H1 (cell line): ENCODE measurements at regions not wholly inside any gene's neighbourhood (a gene's known extent, or its start where the extent isn't known, plus 50 kb on each side); places are given as distances from the start of the nearest gene placed in this dataset.

Source experiments
- CTCF ChIA-PET: fragments of 300-600 bp; sonication (Branson Sonifier 250); formaldehyde crosslinking; loops from one replicate; lab custom pipeline; 2021; ENCODE audit not compliant: partially characterized antibody; lab: Charles Lee
- POLR2A ChIA-PET: fragments of 300-600 bp; sonication (Branson Sonifier 250); formaldehyde crosslinking; loops from one replicate; lab custom pipeline; 2021; ENCODE audit warnings: inconsistent platforms; ENCODE audit not compliant: partially characterized antibody; lab: Charles Lee
- DNase-seq, 2 experiments: peaks; one replicate each; pipeline versions ENCODE4 v3.0.0 to v3.0.0-alpha.2; 2010 to 2022; ENCODE audit warnings: low spot score in 2 of 2, low read depth in 1 of 2, mixed read lengths in 1 of 2
- FAIRE-seq: peaks from 2 replicates; lab custom pipeline; 2011; peaks lifted over from hg19 to GRCh38; lab: Jason Lieb, UNC
- H2AFZ ChIP-seq: 2 replicates; pipeline ENCODE4 v1.8.1; 2012; ENCODE audit warnings: low read length, inconsistent platforms
- H2AK5ac ChIP-seq: 2 replicates; pipeline ENCODE4 v1.6.1; 2013; ENCODE audit warnings: low read depth, low read length
- H2BK120ac ChIP-seq: replicated peaks from 2 replicates; pipeline ENCODE3; 2013; ENCODE audit warnings: low read depth, low read length, inconsistent platforms
- H2BK12ac ChIP-seq: 2 replicates; pipeline ENCODE4 v1.6.1; 2013; ENCODE audit warnings: low read depth, low read length
- H2BK15ac ChIP-seq: 2 replicates; pipeline ENCODE4 v1.6.1; 2013; ENCODE audit warnings: low read length
- H2BK20ac ChIP-seq: 2 replicates; pipeline ENCODE4 v1.6.1; 2013; ENCODE audit warnings: low read length
- H2BK5ac ChIP-seq: 2 replicates; pipeline ENCODE4 v1.6.1; 2013; ENCODE audit warnings: low read depth, low read length
- H3K14ac ChIP-seq: 2 replicates; pipeline ENCODE4 v1.6.1; 2013; ENCODE audit warnings: inconsistent platforms; ENCODE audit not compliant: insufficient read length
- H3K18ac ChIP-seq: 2 replicates; pipeline ENCODE4 v1.6.1; 2013; ENCODE audit warnings: low read length; ENCODE audit errors: extremely low read depth
- H3K23ac ChIP-seq: 2 replicates; pipeline ENCODE4 v1.6.1; 2013; ENCODE audit warnings: inconsistent platforms; ENCODE audit not compliant: insufficient read length
- H3K23me2 ChIP-seq: 2 replicates; pipeline ENCODE4 v1.6.1; 2013; ENCODE audit warnings: low read depth, low read length
- H3K27ac ChIP-seq: 2 replicates; pipeline ENCODE4 v1.6.1; 2011; ENCODE audit warnings: low read depth, low read length, inconsistent platforms
- H3K27me3 ChIP-seq, 4 experiments: replicated peaks in 1 of 4; 1 replicate in 1 of 4; 2 replicates in 3 of 4; pipeline versions ENCODE4 v1.6.1 to v1.8.1; 2011 to 2013; ENCODE audit warnings: low read length in 3 of 4, mild to moderate bottlenecking in 3 of 4, inconsistent platforms in 2 of 4, mixed read lengths in 2 of 4, moderate library complexity in 1 of 4; ENCODE audit not compliant: control insufficient read depth in 3 of 4, insufficient read depth in 3 of 4; ENCODE audit errors: extremely low read depth in 1 of 4
- H3K36me3 ChIP-seq, 4 experiments: 2 replicates each; pipeline versions ENCODE4 v1.6.1 to v1.8.1; 2011 to 2013; ENCODE audit warnings: mild to moderate bottlenecking in 4 of 4, low read length in 3 of 4, moderate library complexity in 2 of 4, control low read depth in 1 of 4, inconsistent platforms in 1 of 4; ENCODE audit not compliant: insufficient read depth in 4 of 4, control insufficient read depth in 2 of 4
- H3K4ac ChIP-seq: replicated peaks from 2 replicates; pipeline ENCODE3; 2013; ENCODE audit warnings: low read length, low read depth, mixed read lengths, inconsistent platforms; ENCODE audit not compliant: insufficient read length
- H3K4me1 ChIP-seq, 4 experiments: replicated peaks in 1 of 4; 1 replicate in 1 of 4; 2 replicates in 3 of 4; pipeline versions ENCODE4 v1.6.1 to v1.8.1; 2011 to 2013; ENCODE audit warnings: low read length in 3 of 4, inconsistent platforms in 2 of 4, mixed read lengths in 1 of 4; ENCODE audit not compliant: insufficient read depth in 4 of 4, control insufficient read depth in 3 of 4
- H3K4me2 ChIP-seq, 2 experiments: 2 replicates each; pipeline versions ENCODE4 v1.6.1 to v1.8.1; 2011 to 2013; ENCODE audit warnings: low read depth in 2 of 2, low read length in 2 of 2, control low read depth in 1 of 2, inconsistent platforms in 1 of 2, mild to moderate bottlenecking in 1 of 2; ENCODE audit not compliant: insufficient read depth in 1 of 2
- H3K4me3 ChIP-seq, 4 experiments: fragments of 200-600, 300-600 bp in 1 of 4; sonication (generic), shearing (Covaris generic), sonication (Bioruptor Twin) in 1 of 4; 2 replicates each; pipeline versions ENCODE4 v1.5.1 to v1.8.1; 2011 to 2016; ENCODE audit warnings: low read length in 4 of 4, low read depth in 3 of 4, control low read depth in 2 of 4, inconsistent platforms in 2 of 4, mild to moderate bottlenecking in 2 of 4, mixed read lengths in 1 of 4, moderate library complexity in 1 of 4; ENCODE audit not compliant: insufficient read depth in 2 of 4; ENCODE audit errors: extremely low read depth in 1 of 4
- H3K56ac ChIP-seq: replicated peaks from 2 replicates; pipeline ENCODE3; 2013; ENCODE audit warnings: low read depth, mild to moderate bottlenecking, mixed read lengths, low read length, inconsistent platforms; ENCODE audit not compliant: insufficient read length
- H3K79me1 ChIP-seq: 2 replicates; pipeline ENCODE4 v1.6.1; 2013; ENCODE audit warnings: low read depth, low read length, control low read depth
- H3K79me2 ChIP-seq, 2 experiments: 2 replicates each; pipeline versions ENCODE4 v1.6.1 to v1.8.1; 2012 to 2013; ENCODE audit warnings: low read length in 2 of 2, mild to moderate bottlenecking in 2 of 2, inconsistent platforms in 1 of 2; ENCODE audit not compliant: insufficient read depth in 2 of 2, control insufficient read depth in 1 of 2
- H3K9ac ChIP-seq, 4 experiments: replicated peaks in 1 of 4; 1 replicate in 1 of 4; 2 replicates in 3 of 4; pipeline versions ENCODE4 v1.6.1 to v1.8.1; 2011 to 2013; ENCODE audit warnings: low read depth in 3 of 4, low read length in 3 of 4, control low read depth in 2 of 4, mild to moderate bottlenecking in 2 of 4, moderate library complexity in 2 of 4, inconsistent platforms in 1 of 4; ENCODE audit errors: extremely low read depth in 1 of 4
- H3K9me3 ChIP-seq, 2 experiments: 2 replicates each; pipeline versions ENCODE4 v1.6.1 to v1.8.1; 2012 to 2013; ENCODE audit warnings: mild to moderate bottlenecking in 2 of 2, moderate library complexity in 2 of 2, control low read depth in 1 of 2, inconsistent platforms in 1 of 2, low read depth in 1 of 2, low read length in 1 of 2, mixed read lengths in 1 of 2; ENCODE audit not compliant: insufficient read depth in 2 of 2
- H4K20me1 ChIP-seq, 2 experiments: replicated peaks in 1 of 2; 2 replicates each; pipeline versions ENCODE3 to v1.8.1; 2011 to 2013; ENCODE audit warnings: inconsistent platforms in 2 of 2, low read length in 2 of 2, mild to moderate bottlenecking in 1 of 2; ENCODE audit not compliant: insufficient read depth in 2 of 2, control insufficient read depth in 1 of 2
- H4K5ac ChIP-seq: 2 replicates; pipeline ENCODE4 v1.6.1; 2013; ENCODE audit warnings: low read length, low read depth, mixed read lengths, inconsistent platforms; ENCODE audit not compliant: insufficient read length
- H4K8ac ChIP-seq: 2 replicates; pipeline ENCODE4 v1.8.0; 2013; ENCODE audit warnings: mild to moderate bottlenecking, moderate library complexity, low read length, inconsistent platforms; ENCODE audit not compliant: insufficient read depth; ENCODE audit errors: extremely low read depth
- H4K91ac ChIP-seq: replicated peaks from 2 replicates; pipeline ENCODE3; 2013; ENCODE audit warnings: low read length, mixed read lengths, inconsistent platforms; ENCODE audit not compliant: insufficient read length
- ASH2L ChIP-seq: fragments of 200-600, 300-600 bp; sonication (generic); IDR thresholded peaks from one replicate; pipeline ENCODE4 v1.7.1; 2017; ENCODE audit warnings: low read length
- CHD1 ChIP-seq: IDR thresholded peaks from 2 replicates; pipeline ENCODE4 v1.6.1; 2012; ENCODE audit warnings: low read depth, low read length, improper control_type of control experiment
- HDAC2 ChIP-seq, 2 experiments: fragments of 300-600 bp in 1 of 2; sonication (generic) in 1 of 2; IDR thresholded peaks; 2 replicates each; pipeline ENCODE4 v1.6.1; 2011 to 2012; ENCODE audit warnings: low read depth in 2 of 2, low read length in 2 of 2, mild to moderate bottlenecking in 2 of 2, moderate library complexity in 2 of 2, borderline replicate concordance in 1 of 2, inconsistent platforms in 1 of 2
- JUN ChIP-seq: IDR thresholded peaks from 2 replicates; pipeline ENCODE4 v1.6.1; 2011; ENCODE audit warnings: low read depth, mild to moderate bottlenecking, improper control_type of control experiment, low read length
- NRF1 ChIP-seq: IDR thresholded peaks from 2 replicates; pipeline ENCODE4 v1.6.1; 2011; ENCODE audit warnings: mild to moderate bottlenecking, low read depth, low read length, improper control_type of control experiment
- PHF8 ChIP-seq: fragments of 200-600 bp; sonication (generic); conservative IDR thresholded peaks from 2 replicates; pipeline ENCODE4 v1.7.1; 2012; ENCODE audit warnings: low read depth, mild to moderate bottlenecking, inconsistent platforms, low read length, moderate library complexity
- RAD21 ChIP-seq, 2 experiments: IDR thresholded peaks in 1 of 2; conservative IDR thresholded peaks in 1 of 2; 2 replicates each; pipeline ENCODE4 v1.6.1; 2011; ENCODE audit warnings: low read depth in 2 of 2, low read length in 2 of 2, improper control_type of control experiment in 1 of 2, inconsistent platforms in 1 of 2, mild to moderate bottlenecking in 1 of 2, moderate library complexity in 1 of 2
- SIN3A ChIP-seq, 2 experiments: IDR thresholded peaks in 1 of 2; conservative IDR thresholded peaks in 1 of 2; 2 replicates each; pipeline ENCODE4 v1.6.1; 2011 to 2012; ENCODE audit warnings: low read length in 2 of 2, improper control_type of control experiment in 1 of 2, low read depth in 1 of 2, mild to moderate bottlenecking in 1 of 2
- SUZ12 ChIP-seq: fragments of 200-600 bp; sonication (generic); IDR thresholded peaks from 2 replicates; pipeline ENCODE4 v1.6.1; 2012; ENCODE audit warnings: mild to moderate bottlenecking, inconsistent platforms, low read length, moderate library complexity, mixed read lengths
- TCF12 ChIP-seq: IDR thresholded peaks from 2 replicates; pipeline ENCODE4 v1.6.1; 2011; ENCODE audit warnings: low read depth, mild to moderate bottlenecking, low read length
- YY1 ChIP-seq: IDR thresholded peaks from 2 replicates; pipeline ENCODE4 v1.6.1; 2011; ENCODE audit warnings: low read depth, mild to moderate bottlenecking, low read length
- WGBS, 2 experiments: shearing (Covaris generic) in 1 of 2; methylation state at CpG; one replicate each; pipeline versions ENCODE4 v1.1.6 to v1.1.7; 2013 to 2015; ENCODE audit warnings: low lambda C conversion rate in 2 of 2, mixed read lengths in 2 of 2, inconsistent platforms in 1 of 2, low coverage in 1 of 2, missing lambda C conversion rate in 1 of 2; ENCODE audit not compliant: insufficient replicate concordance in 2 of 2, insufficient coverage in 1 of 2, insufficient read length in 1 of 2; ENCODE audit errors: extremely low coverage in 1 of 2, missing lambda C conversion rate in 1 of 2; 5-methylcytosine and 5-hydroxymethylcytosine counted together

- Histone ChIP-seq H4K91ac (no peak overlapping the region), H2BK5ac (no peak overlapping the region), H3K79me1 (no peaks in the 10 kb centered on the region), H4K5ac (no peak overlapping the region), H3K9ac (no peak overlapping the region), H3K23me2 (no peaks in the 10 kb centered on the region), H2BK15ac (no peak overlapping the region), H3K14ac (no peak overlapping the region), H3K18ac (no peak overlapping the region), H3K9me3 (no peaks in the 10 kb centered on the region; a peak in 1 of 4 replicates), H3K4me1 (no peaks in the 10 kb centered on the region), H2AFZ (0 out of 2 replicates have a peak overlapping the region, but pooled peaks have one; percentile 14), H4K20me1 (no peaks in the 10 kb centered on the region), H3K79me2 (no peaks in the 10 kb centered on the region), H3K56ac (no peak overlapping the region), H3K27me3 (no peaks in the 10 kb centered on the region), H3K4me3 (no peak overlapping the region), H3K36me3 (no peaks in the 10 kb centered on the region), H4K8ac (no peak overlapping the region), H2BK20ac (no peak overlapping the region), H2BK12ac (no peak overlapping the region; the same call in 1 of the 2 replicates), H2AK5ac (no peak overlapping the region), H3K4me2 (no peak overlapping the region), H3K27ac (no peak overlapping the region), H3K23ac (no peak overlapping the region)
- DNase-seq (no peak), FAIRE-seq (no peak)
- CTCF ChIA-PET = interaction anchor here (0.5 to 1.1 kb wide), 3 partner anchors 22 to 106 kb away, joined by 3 read pairs; no protein-coding TSS in a partner anchor
- 93% methylated on average over 3 of the region's 3 CpGs; no CpG with 5 or more reads in 1 of the 2 experiments for WGBS, 2 experiments
- TF ChIP-seq NRF1 (no peak), SUZ12 (no peak), JUN (no peak), YY1 (no peak), CHD1 (no peak), PHF8 (no peak), TCF12 (no peak), RAD21 (IDR thresholded peaks at IDR 0.05 in 1 of 2, conservative IDR thresholded peaks at IDR 0.05 in 1 of 2; ENCODE audit: low read depth in 2 of 2, low read length in 2 of 2) (no peak), HDAC2 (IDR thresholded peaks at IDR 0.05; ENCODE audit: borderline replicate concordance in 1 of 2, low read depth in 2 of 2, low read length in 2 of 2) (no peak), SIN3A (conservative IDR thresholded peaks at IDR 0.05 in 1 of 2, IDR thresholded peaks at IDR 0.05 in 1 of 2; ENCODE audit: low read depth in 1 of 2, low read length in 2 of 2) (no peak), ASH2L (no peak)
- TF ChIP-seq, all 59 proteins: peak for 0
- H2BK120ac ChIP-seq = no peak overlapping the region
- POLR2A ChIA-PET = interaction anchor here (0.9 kb wide), 1 partner anchor 11 kb away, joined by 4 read pairs; no protein-coding TSS in a partner anchor
- H3K4ac ChIP-seq = no peak overlapping the region
These were observed 136.4 kb downstream of the CDC14C start for GRCh38 chr7:49060743-49061142.
